DOHH2 (cell line): ENCODE measurements at regions not wholly inside any gene's neighbourhood (a gene's known extent, or its start where the extent isn't known, plus 50 kb on each side); places are given as distances from the start of the nearest gene placed in this dataset.

Experiments
- H3F3A ChIP-seq: fragments of 200-600 bp; sonication (generic), shearing (Covaris generic); 2 replicates; pipeline ENCODE4 v1.6.0; 2016; ENCODE audit warnings: antibody characterized with exemption, mild to moderate bottlenecking; ENCODE audit not compliant: control insufficient read depth, insufficient read depth
- H3K27ac ChIP-seq: fragments of 200-600 bp; sonication (generic); 2 replicates; pipeline ENCODE4 v1.5.1; 2014; ENCODE audit warnings: low read depth, mild to moderate bottlenecking, low read length, moderate library complexity
- H3K27me3 ChIP-seq: fragments of 200-600 bp; sonication (generic); 2 replicates; pipeline ENCODE4 v1.6.1; 2014; ENCODE audit warnings: mild to moderate bottlenecking, low read length, mixed read lengths; ENCODE audit not compliant: control insufficient read depth
- H3K36me3 ChIP-seq: fragments of 200-600 bp; sonication (generic); 2 replicates; pipeline ENCODE4 v1.6.1; 2014; ENCODE audit warnings: mild to moderate bottlenecking, low read length, moderate library complexity, mixed read lengths; ENCODE audit not compliant: control insufficient read depth
- H3K4me1 ChIP-seq: fragments of 200-600 bp; sonication (generic); 2 replicates; pipeline ENCODE4 v1.6.1; 2014; ENCODE audit warnings: mild to moderate bottlenecking, low read length, mixed read lengths; ENCODE audit not compliant: control insufficient read depth
- H3K4me2 ChIP-seq: fragments of 200-600 bp; sonication (generic); 2 replicates; pipeline ENCODE4 v1.6.0; 2014; ENCODE audit warnings: mild to moderate bottlenecking, low read length, moderate library complexity
- H3K4me3 ChIP-seq: fragments of 200-600 bp; sonication (generic); 2 replicates; pipeline ENCODE4 v1.5.1; 2014; ENCODE audit warnings: mild to moderate bottlenecking, low read length, mixed read lengths
- H3K79me2 ChIP-seq: fragments of 200-600 bp; sonication (generic); 2 replicates; pipeline ENCODE4 v1.6.1; 2014; ENCODE audit warnings: mild to moderate bottlenecking, low read length, mixed read lengths; ENCODE audit not compliant: control insufficient read depth
- H3K9me2 ChIP-seq: fragments of 200-600 bp; sonication (generic); replicated peaks from 2 replicates; pipeline ENCODE4 v1.6.1; 2014; ENCODE audit warnings: mild to moderate bottlenecking, low read length, mixed read lengths; ENCODE audit not compliant: control insufficient read depth
- H3K9me3 ChIP-seq: fragments of 200-600 bp; sonication (generic); 2 replicates; pipeline ENCODE4 v1.6.1; 2014; ENCODE audit warnings: antibody characterized with exemption, low read length, mixed read lengths; ENCODE audit not compliant: control insufficient read depth, insufficient read depth
- H4K20me1 ChIP-seq: fragments of 200-600 bp; sonication (generic); 2 replicates; pipeline ENCODE4 v1.6.0; 2014; ENCODE audit warnings: low read depth, mild to moderate bottlenecking, antibody characterized with exemption, low read length, moderate library complexity; ENCODE audit not compliant: control insufficient read depth, insufficient read depth
- CTCF ChIP-seq: fragments of 200-600 bp; sonication (generic); IDR thresholded peaks from one replicate; pipeline ENCODE4 v1.5.1; 2014; ENCODE audit warnings: antibody characterized with exemption, mild to moderate bottlenecking, low read depth, low read length; ENCODE audit not compliant: poor library complexity, severe bottlenecking
- EZH2phosphoT487 ChIP-seq: fragments of 200-600 bp; sonication (generic); IDR thresholded peaks from 2 replicates; pipeline ENCODE4 v1.6.1; 2017; ENCODE audit warnings: borderline replicate concordance, mild to moderate bottlenecking, antibody characterized with exemption, low read length, moderate library complexity, mixed read lengths

- no peak for TF ChIP-seq EZH2phosphoT487
- no peaks in the 10 kb centered on the region for H3K9me2 ChIP-seq
- no peaks in the 10 kb centered on the region for H3K27me3 ChIP-seq
- no peak overlapping the region for H3K27ac ChIP-seq
- H4K20me1 ChIP-seq = no peaks in the 10 kb centered on the region
- H3K9me3 ChIP-seq = no peaks in the 10 kb centered on the region
- no peak overlapping the region for H3K4me3 ChIP-seq
- H3K79me2 ChIP-seq = no peaks in the 10 kb centered on the region
- H3K36me3 ChIP-seq = no peaks in the 10 kb centered on the region
- no peak overlapping the region for H3K4me2 ChIP-seq
- no peaks in the 10 kb centered on the region for H3F3A ChIP-seq
- H3K4me1 ChIP-seq = no peaks in the 10 kb centered on the region
These were observed 368.2 kb downstream of the GBE1 start for GRCh38 chr3:81393251-81393650.

- Histone ChIP-seq H3F3A (no peaks in the 10 kb centered on the region), H4K20me1 (no peaks in the 10 kb centered on the region), H3K4me3 (no peak overlapping the region), H3K4me1 (no peaks in the 10 kb centered on the region), H3K36me3 (no peaks in the 10 kb centered on the region), H3K27ac (no peak overlapping the region), H3K9me3 (no peaks in the 10 kb centered on the region), H3K4me2 (no peak overlapping the region), H3K9me2 (no peaks in the 10 kb centered on the region), H3K79me2 (no peaks in the 10 kb centered on the region), H3K27me3 (0 out of 2 replicates have a peak, but pooled peaks cover 2% of the 10 kb centered on the region)
- TF ChIP-seq CTCF (no peak), EZH2phosphoT487 (no peak)
These were observed 370.6 kb downstream of the GBE1 start for GRCh38 chr3:81390796-81391195.

- no peaks in the 10 kb centered on the region for H3F3A ChIP-seq
- no peaks in the 10 kb centered on the region for H3K9me2 ChIP-seq
- H4K20me1 ChIP-seq = no peaks in the 10 kb centered on the region
- no peaks in the 10 kb centered on the region for H3K79me2 ChIP-seq
- no peaks in the 10 kb centered on the region for H3K4me1 ChIP-seq
- TF ChIP-seq EZH2phosphoT487 = no peak
- TF ChIP-seq CTCF = no peak
- H3K27me3 ChIP-seq = 0 out of 2 replicates have a peak, but pooled peaks cover 2% of the 10 kb centered on the region
- H3K36me3 ChIP-seq = no peaks in the 10 kb centered on the region
- H3K27ac ChIP-seq = no peak overlapping the region
- no peaks in the 10 kb centered on the region for H3K9me3 ChIP-seq
- no peak overlapping the region for H3K4me2 ChIP-seq
- H3K4me3 ChIP-seq = no peak overlapping the region
These were observed 373.3 kb downstream of the GBE1 start for GRCh38 chr3:81388191-81388590.

DNA sequence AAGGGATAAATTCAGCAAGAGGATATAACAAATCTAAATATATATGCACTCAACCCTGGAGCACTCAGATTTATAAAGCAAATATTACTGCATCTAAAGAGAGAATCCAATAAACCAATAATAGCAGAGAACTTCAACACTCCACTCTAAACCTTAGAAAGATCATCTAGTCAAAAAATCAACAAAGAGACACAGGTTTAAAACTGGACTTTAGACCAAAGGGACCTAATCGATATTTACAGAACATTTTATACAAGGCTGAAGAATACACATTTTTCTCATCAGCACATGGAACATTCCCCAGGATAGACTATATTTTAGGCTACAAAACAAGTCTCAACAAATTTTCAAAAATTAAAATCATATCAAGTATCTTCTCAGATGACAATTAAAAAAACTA lies 379.0 kb downstream of the GBE1 start:
- H3K4me3 ChIP-seq = no peak overlapping the region
- H3K4me1 ChIP-seq = no peaks in the 10 kb centered on the region
- no peak overlapping the region for H3K4me2 ChIP-seq
- H3K27ac ChIP-seq = no peak overlapping the region
- H3K9me2 ChIP-seq = no peaks in the 10 kb centered on the region
- H3F3A ChIP-seq = no peaks in the 10 kb centered on the region
- H3K79me2 ChIP-seq = no peaks in the 10 kb centered on the region
- no peaks in the 10 kb centered on the region for H4K20me1 ChIP-seq
- H3K9me3 ChIP-seq = no peaks in the 10 kb centered on the region
- no peaks in the 10 kb centered on the region for H3K36me3 ChIP-seq
- TF ChIP-seq EZH2phosphoT487 (no peak), CTCF (no peak)
- 0 out of 2 replicates have a peak, but pooled peaks cover 2% of the 10 kb centered on the region for H3K27me3 ChIP-seq
